DND-41 (cell line): ENCODE measurements at regions not wholly inside any gene's neighbourhood (a gene's known extent, or its start where the extent isn't known, plus 50 kb on each side); places are given as distances from the start of the nearest gene placed in this dataset.

Source experiments
- CTCF ChIP-seq: IDR thresholded peaks from 2 replicates; pipeline ENCODE4 v1.5.1; 2012; ENCODE audit warnings: borderline replicate concordance, low read length, moderate library complexity, mild to moderate bottlenecking; ENCODE audit not compliant: poor library complexity, severe bottlenecking; ENCODE audit errors: extremely low read depth
- EZH2 ChIP-seq: IDR thresholded peaks from 3 replicates; pipeline ENCODE4 v1.6.1; 2012; ENCODE audit warnings: borderline replicate concordance, low read depth, mild to moderate bottlenecking, moderate library complexity, low read length, inconsistent platforms; ENCODE audit not compliant: severe bottlenecking

GRCh38 chr2:215750763-215751162 lies 262.6 kb downstream of the MREG start:
- no peak for TF ChIP-seq CTCF
- no peak for TF ChIP-seq EZH2
